GM12891 (cell line): ENCODE measurements at regions not wholly inside any gene's neighbourhood (a gene's known extent, or its start where the extent isn't known, plus 50 kb on each side); places are given as distances from the start of the nearest gene placed in this dataset.

Experiments
- DNase-seq: peaks from one replicate; pipeline ENCODE4 v3.0.0; 2011; ENCODE audit warnings: low spot score; ENCODE audit not compliant: insufficient read length
- FAIRE-seq: peaks from 2 replicates; lab custom pipeline; 2011; peaks lifted over from hg19 to GRCh38; lab: Jason Lieb, UNC
- PAX5 ChIP-seq: IDR thresholded peaks from 2 replicates; pipeline ENCODE4 v1.6.1; 2011; ENCODE audit warnings: low read length, moderate library complexity, mild to moderate bottlenecking; ENCODE audit not compliant: insufficient read depth, severe bottlenecking
- POLR2A ChIP-seq: IDR thresholded peaks from 2 replicates; pipeline ENCODE4 v1.6.1; 2011; ENCODE audit warnings: low read depth, low read length, control low read depth
- POLR2AphosphoS5 ChIP-seq: IDR thresholded peaks from 2 replicates; pipeline ENCODE4 v1.6.1; 2011; ENCODE audit warnings: low read depth, low read length, control low read depth
- POU2F2 ChIP-seq: IDR thresholded peaks from 2 replicates; pipeline ENCODE4 v1.6.1; 2011; ENCODE audit warnings: low read depth, mild to moderate bottlenecking, control low read depth, low read length, moderate library complexity
- SPI1 ChIP-seq: IDR thresholded peaks from 2 replicates; pipeline ENCODE4 v1.6.1; 2011; ENCODE audit warnings: low read depth, low read length, control low read depth
- TAF1 ChIP-seq: IDR thresholded peaks from 2 replicates; pipeline ENCODE4 v1.6.1; 2011; ENCODE audit warnings: low read depth, low read length, control low read depth

DNA sequence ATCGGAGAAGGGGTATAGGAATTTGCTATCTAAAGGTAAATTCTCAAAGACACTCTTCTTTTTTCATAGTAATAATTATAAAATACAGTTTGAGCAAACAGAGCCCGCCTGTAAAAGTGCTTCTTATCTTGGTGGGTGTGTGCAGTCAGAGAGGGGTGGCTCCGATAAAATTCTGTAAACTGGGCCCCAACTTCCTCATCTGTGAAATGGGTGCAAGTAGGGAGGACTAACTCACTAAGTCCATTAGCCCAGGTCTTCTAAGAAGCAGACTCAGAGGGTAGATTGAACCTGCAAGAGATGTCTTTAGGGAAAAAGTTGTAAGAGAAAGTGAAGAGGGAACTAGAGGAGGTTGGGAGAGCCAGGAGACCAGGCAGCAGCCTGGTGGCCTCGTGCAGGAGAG lies 245.8 kb upstream of the RREB1 start:
- no peak for DNase-seq
- FAIRE-seq, result no peak
- TF ChIP-seq SPI1, result no peak
- no peak for TF ChIP-seq POLR2AphosphoS5
- no peak for TF ChIP-seq PAX5
- no peak for TF ChIP-seq TAF1

DNA sequence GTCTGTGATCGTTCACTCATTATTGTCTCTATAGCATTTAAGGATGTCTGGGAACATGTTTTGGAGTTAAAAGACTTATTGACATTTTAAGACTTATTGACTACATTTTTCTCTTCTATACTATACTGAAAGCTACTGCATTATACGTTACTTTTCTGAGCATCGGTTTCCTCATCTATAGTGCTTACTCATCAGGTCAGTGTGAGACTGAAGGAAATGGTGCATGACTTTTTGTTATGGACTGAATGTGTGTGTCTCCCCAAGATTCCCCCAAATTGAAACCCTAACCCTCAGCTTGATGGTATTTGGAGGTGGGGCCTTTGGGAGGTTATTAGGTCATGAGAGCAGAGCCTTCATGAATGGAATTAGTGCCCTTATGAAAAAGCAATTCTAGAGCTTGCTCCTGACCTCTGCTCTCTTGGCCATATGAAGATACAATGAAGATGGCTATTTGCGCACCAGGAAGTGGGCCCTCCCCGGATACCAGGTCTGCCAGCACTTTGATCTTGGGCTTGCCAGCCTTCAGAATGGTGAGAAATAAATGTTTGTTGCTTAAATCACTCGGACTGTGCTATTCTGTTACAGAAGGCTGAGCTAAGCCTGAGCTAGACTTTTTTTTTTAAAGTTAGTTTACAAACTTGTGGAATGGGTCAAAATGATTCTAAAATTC lies 243.7 kb upstream of the RREB1 start:
- DNase-seq, result no peak

DNA sequence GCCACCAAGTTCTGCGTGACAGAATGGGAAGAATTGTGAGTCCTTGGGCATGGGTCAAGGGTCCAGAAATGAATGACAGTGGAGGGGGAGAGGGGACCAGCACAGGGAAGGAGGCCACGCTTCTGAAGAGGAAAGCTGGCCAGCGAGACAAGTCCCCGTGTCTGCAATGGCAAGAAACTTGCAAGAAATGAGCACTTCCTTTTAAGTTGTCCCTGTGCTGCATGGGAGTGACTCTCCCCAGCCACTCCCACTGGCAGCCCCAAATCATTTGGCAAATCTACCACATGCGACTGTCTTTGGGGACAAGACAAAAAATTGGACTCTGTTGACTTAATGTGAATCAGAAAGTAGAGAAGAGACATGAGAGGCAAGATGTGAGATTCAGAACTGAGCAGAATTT lies 242.2 kb upstream of the RREB1 start:
- FAIRE-seq (no peak), DNase-seq (no peak)
- no peak for TF ChIP-seq PAX5
- no peak for TF ChIP-seq SPI1
- TF ChIP-seq POU2F2, result no peak
- TF ChIP-seq POLR2AphosphoS5, result no peak
- TF ChIP-seq POLR2A, result no peak
- TF ChIP-seq TAF1, result no peak

More for the DNA sequence above, 243.7 kb upstream of the RREB1 start:
- FAIRE-seq, result no peak
- TF ChIP-seq SPI1, result no peak
- TF ChIP-seq TAF1, result no peak
- TF ChIP-seq POLR2AphosphoS5, result no peak
- no peak for TF ChIP-seq PAX5
- no peak for TF ChIP-seq POU2F2
- no peak for TF ChIP-seq POLR2A

DNA sequence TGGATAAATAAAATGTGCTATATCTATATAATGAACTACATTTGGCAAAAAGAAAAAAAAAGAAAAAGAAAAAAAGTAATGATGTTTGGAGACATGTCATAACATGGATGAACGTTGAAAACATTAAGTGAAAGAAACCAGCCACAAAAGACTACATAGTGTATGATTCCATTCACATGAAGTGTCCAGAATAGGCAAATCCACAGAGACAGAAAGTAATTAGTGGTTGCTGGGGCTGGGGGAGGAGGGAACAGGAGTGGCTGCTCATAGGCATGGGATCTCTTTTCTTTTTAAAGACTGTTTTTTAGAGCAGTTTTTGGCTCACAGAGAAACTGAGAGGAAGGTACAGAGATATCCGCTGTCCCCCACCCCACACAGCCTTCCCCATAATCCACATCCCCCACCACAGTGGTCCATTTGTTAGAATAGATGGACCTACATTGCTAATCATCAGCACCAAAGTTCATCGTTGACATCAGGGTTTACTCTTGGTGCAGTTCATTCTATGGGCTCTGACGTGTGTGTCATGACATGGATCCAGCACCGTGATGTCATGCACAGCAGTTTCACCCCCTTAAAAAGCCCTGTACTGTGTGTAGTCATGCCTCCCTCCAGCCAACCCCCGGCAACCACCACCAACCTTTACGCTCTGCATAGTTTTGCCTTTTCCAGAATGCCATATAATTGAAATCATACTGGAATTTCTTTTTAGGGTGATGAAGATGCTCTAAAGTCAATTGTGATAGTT lies 240.9 kb upstream of the RREB1 start:
- TF ChIP-seq SPI1 (no peak), POU2F2 (no peak), POLR2AphosphoS5 (no peak), TAF1 (no peak), POLR2A (no peak), PAX5 (no peak)
- DNase-seq (no peak), FAIRE-seq (no peak)

DNA sequence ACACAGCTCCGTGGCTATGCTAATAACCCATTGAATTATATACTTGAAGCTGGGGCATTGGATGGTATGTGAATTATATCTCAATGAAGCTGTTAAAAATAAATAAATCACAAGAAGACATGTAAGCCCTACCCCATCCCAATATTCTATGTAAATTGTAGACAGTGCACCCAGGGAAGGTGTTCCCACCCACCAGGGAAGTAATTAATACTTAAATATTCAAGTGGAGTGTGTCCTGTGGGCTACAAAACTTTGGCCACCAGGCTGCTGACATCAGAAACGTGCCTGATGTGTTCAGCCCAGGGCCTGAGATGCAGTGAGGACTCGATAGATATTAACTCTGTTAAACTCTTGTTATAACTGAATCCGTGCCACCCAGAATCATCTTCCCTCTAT lies 240.4 kb upstream of the RREB1 start:
- FAIRE-seq, result no peak
- no peak for DNase-seq

DNA sequence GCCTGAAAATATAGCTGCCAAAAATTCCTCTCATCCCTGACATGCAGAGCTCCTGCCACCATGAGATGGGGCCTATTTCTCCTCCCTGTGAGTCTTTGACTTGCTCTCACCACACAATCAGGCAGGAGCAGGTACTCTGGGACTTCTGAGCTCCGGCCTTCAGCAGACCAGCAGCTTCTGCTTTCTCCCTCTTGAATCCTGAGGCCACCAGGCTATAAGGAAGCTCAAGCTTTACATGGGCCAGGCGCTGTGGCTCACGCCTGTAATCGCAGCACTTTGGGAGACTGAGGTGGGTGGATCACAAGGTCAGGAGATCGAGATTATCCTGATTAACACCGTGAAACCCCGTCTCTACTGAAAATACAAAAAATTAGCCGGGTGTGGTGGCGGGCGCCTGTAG lies 238.7 kb upstream of the RREB1 start:
- no peak for DNase-seq
- no peak for TF ChIP-seq PAX5
- TF ChIP-seq POLR2A, result no peak
- no peak for TF ChIP-seq POU2F2
- TF ChIP-seq TAF1, result no peak
- TF ChIP-seq POLR2AphosphoS5, result no peak
- TF ChIP-seq SPI1, result no peak

More for the DNA sequence above, 240.4 kb upstream of the RREB1 start:
- TF ChIP-seq POU2F2, result no peak
- no peak for TF ChIP-seq POLR2A
- TF ChIP-seq TAF1, result no peak
- TF ChIP-seq PAX5, result no peak
- TF ChIP-seq SPI1, result no peak

DNA sequence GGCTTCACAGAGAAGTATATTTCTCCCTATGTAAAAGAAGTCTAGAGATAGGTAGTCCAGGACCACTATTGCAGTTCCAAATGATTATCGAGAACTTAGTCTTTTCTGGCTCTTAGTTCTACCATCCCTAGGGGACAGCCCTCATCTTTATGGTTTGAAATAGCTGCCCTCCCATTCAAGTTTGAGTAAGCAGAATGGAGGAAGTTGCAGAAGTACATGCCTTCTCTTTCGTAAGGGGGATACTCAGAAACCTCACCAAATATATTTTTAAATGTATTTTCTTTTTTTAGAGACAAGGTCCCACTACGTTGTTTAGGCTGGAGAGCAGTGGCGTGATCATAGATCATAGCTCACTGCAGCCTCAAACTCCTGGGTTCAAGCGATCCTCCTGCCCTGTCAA lies 236.8 kb upstream of the RREB1 start:
- FAIRE-seq, result no peak

More for the DNA sequence above, 238.7 kb upstream of the RREB1 start:
- FAIRE-seq, result no peak

DNA sequence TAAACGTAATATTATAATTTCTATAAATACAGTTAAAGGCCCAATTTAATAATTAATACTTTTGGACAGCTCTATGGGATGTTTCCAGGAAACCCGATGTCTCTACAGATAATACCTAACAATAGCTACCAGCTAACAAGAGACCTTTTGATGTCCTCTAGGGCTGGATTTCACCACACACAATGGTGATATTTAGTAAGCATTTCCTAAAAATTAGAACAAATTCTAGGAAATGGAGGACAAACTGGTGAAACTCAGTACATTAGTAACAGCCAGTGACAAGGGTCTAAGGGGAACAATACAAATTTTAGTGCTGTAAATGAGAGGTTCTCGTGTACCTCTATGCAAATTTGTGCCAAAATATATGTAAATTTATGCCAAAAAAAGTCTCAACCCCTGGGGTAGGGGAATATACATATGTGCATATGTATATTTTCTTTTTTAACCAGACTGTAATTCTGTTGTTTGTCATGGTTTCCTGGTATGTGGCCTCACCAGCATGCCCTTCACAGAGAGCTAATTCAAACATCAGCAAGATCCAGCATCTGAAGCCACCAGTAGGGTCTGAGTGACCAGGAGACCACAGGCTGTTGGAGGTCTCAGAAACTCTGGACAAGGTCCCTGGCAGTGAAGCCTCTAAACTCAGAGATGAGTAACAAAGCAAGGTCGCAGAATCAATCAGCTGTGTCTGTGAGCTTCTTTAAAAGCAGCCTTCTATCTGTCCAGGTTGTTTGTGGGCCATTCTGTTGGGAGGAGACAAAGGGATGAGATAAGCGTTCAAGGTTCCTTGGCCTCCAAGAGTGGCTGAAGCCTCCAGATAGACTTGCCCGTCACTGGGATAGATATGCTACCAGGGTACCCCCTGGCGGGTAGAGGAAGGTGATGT lies 235.1 kb upstream of the RREB1 start:
- DNase-seq, result no peak
- TF ChIP-seq TAF1 (no peak), PAX5 (no peak), POU2F2 (no peak), POLR2AphosphoS5 (peak; percentile 64), POLR2A (peak; percentile 66)
- FAIRE-seq, result no peak

More for the DNA sequence above, 236.8 kb upstream of the RREB1 start:
- no peak for DNase-seq
- TF ChIP-seq POU2F2 (no peak), SPI1 (no peak), POLR2AphosphoS5 (no peak), TAF1 (no peak), POLR2A (no peak), PAX5 (no peak)

DNA sequence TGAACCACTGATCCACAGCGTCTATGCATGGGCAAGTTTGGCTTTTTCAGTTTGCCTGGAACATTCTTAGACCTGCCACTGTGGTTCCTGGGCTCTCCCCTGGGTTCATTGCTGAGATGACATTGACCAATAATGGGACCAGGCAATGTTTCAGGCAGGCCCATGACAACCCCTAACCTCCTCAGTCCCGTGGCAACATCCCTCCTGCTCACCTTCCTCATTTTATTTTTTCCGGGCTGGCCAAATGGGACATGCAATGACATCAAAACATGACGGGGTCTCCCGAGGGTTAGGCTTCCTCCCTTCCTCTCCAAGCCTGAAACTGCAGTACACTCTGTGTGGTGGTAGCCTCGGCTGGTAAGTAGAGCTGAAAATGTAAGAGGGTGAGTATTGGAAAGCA lies 234.0 kb upstream of the RREB1 start:
- TF ChIP-seq POLR2AphosphoS5, result no peak
- TF ChIP-seq POU2F2, result no peak
- no peak for TF ChIP-seq PAX5
- TF ChIP-seq TAF1, result no peak
- no peak for TF ChIP-seq POLR2A
- TF ChIP-seq SPI1, result no peak
- DNase-seq (no peak), FAIRE-seq (no peak)
